ENCODE measurements at regions not wholly inside any gene's neighbourhood (a gene's known extent, or its start where the extent isn't known, plus 50 kb on each side); places are given as distances from the start of the nearest gene placed in this dataset.

- no peak for DNase-seq (ENCODE audit: insufficient read length)
- FAIRE-seq: no peak
- TF ChIP-seq TAF1 (IDR thresholded peaks at IDR 0.05; ENCODE audit: borderline replicate concordance, low read depth, low read length) (no peak), POLR2A (IDR thresholded peaks at IDR 0.05; ENCODE audit: low read depth, low read length) (no peak), POLR2AphosphoS5 (IDR thresholded peaks at IDR 0.05; ENCODE audit: low read depth, low read length) (no peak)
Observed at GRCh38 chr2:18369760-18370159, 190.7 kb downstream of the RDH14 start.

- FAIRE-seq (no peak), DNase-seq (ENCODE audit: insufficient read length) (no peak)
- no peak for TF ChIP-seq POLR2A (IDR thresholded peaks at IDR 0.05; ENCODE audit: low read depth, low read length)
- no peak for TF ChIP-seq TAF1 (IDR thresholded peaks at IDR 0.05; ENCODE audit: borderline replicate concordance, low read depth, low read length)
- TF ChIP-seq POLR2AphosphoS5 (IDR thresholded peaks at IDR 0.05; ENCODE audit: low read depth, low read length): no peak
Observed at GRCh38 chr2:18368008-18368407, 192.4 kb downstream of the RDH14 start.

GRCh38 chr2:18365342-18365741 is 195.1 kb downstream of the RDH14 start:
- DNase-seq (ENCODE audit: insufficient read length) (no peak), FAIRE-seq (no peak)
- TF ChIP-seq POLR2AphosphoS5 (IDR thresholded peaks at IDR 0.05; ENCODE audit: low read depth, low read length) (no peak), POLR2A (IDR thresholded peaks at IDR 0.05; ENCODE audit: low read depth, low read length) (no peak), TAF1 (IDR thresholded peaks at IDR 0.05; ENCODE audit: borderline replicate concordance, low read depth, low read length) (no peak)

- DNase-seq (ENCODE audit: insufficient read length) (no peak), FAIRE-seq (no peak)
- no peak for TF ChIP-seq TAF1 (IDR thresholded peaks at IDR 0.05; ENCODE audit: borderline replicate concordance, low read depth, low read length)
- TF ChIP-seq POLR2AphosphoS5 (IDR thresholded peaks at IDR 0.05; ENCODE audit: low read depth, low read length): no peak
- no peak for TF ChIP-seq POLR2A (IDR thresholded peaks at IDR 0.05; ENCODE audit: low read depth, low read length)
Observed at GRCh38 chr2:18363348-18363747, 197.1 kb downstream of the RDH14 start.

GRCh38 chr2:18362696-18363095 is 197.8 kb downstream of the RDH14 start:
- no peak for DNase-seq (ENCODE audit: insufficient read length)

GRCh38 chr2:18357537-18357936 is 202.9 kb downstream of the RDH14 start:
- FAIRE-seq: no peak
- TF ChIP-seq TAF1 (IDR thresholded peaks at IDR 0.05; ENCODE audit: borderline replicate concordance, low read depth, low read length) (no peak), POLR2AphosphoS5 (IDR thresholded peaks at IDR 0.05; ENCODE audit: low read depth, low read length) (no peak), POLR2A (IDR thresholded peaks at IDR 0.05; ENCODE audit: low read depth, low read length) (no peak)
- DNase-seq (ENCODE audit: insufficient read length): no peak

More at GRCh38 chr2:18362696-18363095, 197.8 kb downstream of the RDH14 start:
- no peak for FAIRE-seq
- no peak for TF ChIP-seq TAF1 (IDR thresholded peaks at IDR 0.05; ENCODE audit: borderline replicate concordance, low read depth, low read length)
- TF ChIP-seq POLR2A (IDR thresholded peaks at IDR 0.05; ENCODE audit: low read depth, low read length): no peak
- no peak for TF ChIP-seq POLR2AphosphoS5 (IDR thresholded peaks at IDR 0.05; ENCODE audit: low read depth, low read length)

GRCh38 chr2:18356676-18357075 is 203.8 kb downstream of the RDH14 start:
- FAIRE-seq (no peak), DNase-seq (ENCODE audit: insufficient read length) (no peak)
- TF ChIP-seq TAF1 (IDR thresholded peaks at IDR 0.05; ENCODE audit: borderline replicate concordance, low read depth, low read length) (no peak), POLR2AphosphoS5 (IDR thresholded peaks at IDR 0.05; ENCODE audit: low read depth, low read length) (no peak), POLR2A (IDR thresholded peaks at IDR 0.05; ENCODE audit: low read depth, low read length) (no peak)

- FAIRE-seq (no peak), DNase-seq (ENCODE audit: insufficient read length) (no peak)
- TF ChIP-seq POLR2AphosphoS5 (IDR thresholded peaks at IDR 0.05; ENCODE audit: low read depth, low read length) (no peak), TAF1 (IDR thresholded peaks at IDR 0.05; ENCODE audit: borderline replicate concordance, low read depth, low read length) (no peak), POLR2A (IDR thresholded peaks at IDR 0.05; ENCODE audit: low read depth, low read length) (no peak)
Observed at GRCh38 chr2:18349421-18349820, 211.0 kb downstream of the RDH14 start.

- no peak for DNase-seq (ENCODE audit: insufficient read length)
Observed at GRCh38 chr2:18346874-18347273, 213.6 kb downstream of the RDH14 start.

GRCh38 chr2:18346344-18346743 is 214.1 kb downstream of the RDH14 start:
- FAIRE-seq (no peak), DNase-seq (ENCODE audit: insufficient read length) (no peak)
- TF ChIP-seq POLR2A (IDR thresholded peaks at IDR 0.05; ENCODE audit: low read depth, low read length) (no peak), TAF1 (IDR thresholded peaks at IDR 0.05; ENCODE audit: borderline replicate concordance, low read depth, low read length) (no peak), POLR2AphosphoS5 (IDR thresholded peaks at IDR 0.05; ENCODE audit: low read depth, low read length) (no peak)

More at GRCh38 chr2:18346874-18347273, 213.6 kb downstream of the RDH14 start:
- FAIRE-seq: no peak
- no peak for TF ChIP-seq TAF1 (IDR thresholded peaks at IDR 0.05; ENCODE audit: borderline replicate concordance, low read depth, low read length)
- TF ChIP-seq POLR2A (IDR thresholded peaks at IDR 0.05; ENCODE audit: low read depth, low read length): no peak
- TF ChIP-seq POLR2AphosphoS5 (IDR thresholded peaks at IDR 0.05; ENCODE audit: low read depth, low read length): no peak

GRCh38 chr2:18345848-18346247 is 214.6 kb downstream of the RDH14 start:
- TF ChIP-seq TAF1 (IDR thresholded peaks at IDR 0.05; ENCODE audit: borderline replicate concordance, low read depth, low read length) (no peak), POLR2AphosphoS5 (IDR thresholded peaks at IDR 0.05; ENCODE audit: low read depth, low read length) (no peak), POLR2A (IDR thresholded peaks at IDR 0.05; ENCODE audit: low read depth, low read length) (no peak)

GRCh38 chr2:18342901-18343300 is 217.6 kb downstream of the RDH14 start:
- no peak for TF ChIP-seq POLR2A (IDR thresholded peaks at IDR 0.05; ENCODE audit: low read depth, low read length)
- no peak for TF ChIP-seq TAF1 (IDR thresholded peaks at IDR 0.05; ENCODE audit: borderline replicate concordance, low read depth, low read length)
- TF ChIP-seq POLR2AphosphoS5 (IDR thresholded peaks at IDR 0.05; ENCODE audit: low read depth, low read length): no peak
- FAIRE-seq (no peak), DNase-seq (ENCODE audit: insufficient read length) (no peak)

More at GRCh38 chr2:18345848-18346247, 214.6 kb downstream of the RDH14 start:
- FAIRE-seq (no peak), DNase-seq (ENCODE audit: insufficient read length) (no peak)
